GM18870 (cell line): ENCODE measurements at regions not wholly inside any gene's neighbourhood (a gene's known extent, or its start where the extent isn't known, plus 50 kb on each side); places are given as distances from the start of the nearest gene placed in this dataset.

Experiments used
- ATAC-seq: cut with Tn5 transposase; IDR thresholded peaks from one replicate; pipeline ENCODE4 v1.9.1; 2021; ENCODE audit warnings: moderate library complexity; ENCODE audit not compliant: unreplicated experiment

- ATAC-seq: no peak
Observed at GRCh38 chr1:37238364-37239224, 204.3 kb upstream of the GRIK3 start.

GRCh38 chr1:37239225-37239740 is 205.0 kb upstream of the GRIK3 start:
- ATAC-seq: no peak

GRCh38 chr1:37240897-37241296 is 206.6 kb upstream of the GRIK3 start:
- ATAC-seq: no peak

GRCh38 chr1:37242501-37242900 is 208.2 kb upstream of the GRIK3 start:
- no peak for ATAC-seq

- no peak for ATAC-seq
Observed at GRCh38 chr1:37243368-37244082, 209.2 kb upstream of the GRIK3 start.

GRCh38 chr1:37244083-37244480 is 209.8 kb upstream of the GRIK3 start:
- no peak for ATAC-seq

- ATAC-seq: no peak
Observed at GRCh38 chr1:37244815-37245214, 210.5 kb upstream of the GRIK3 start.

GRCh38 chr1:37246631-37247030 is 212.3 kb upstream of the GRIK3 start:
- no peak for ATAC-seq

GRCh38 chr1:37250371-37250770 is 216.1 kb upstream of the GRIK3 start:
- ATAC-seq: no peak

- ATAC-seq: no peak
Observed at GRCh38 chr1:37255136-37255795, 219.1 kb upstream of the ZC3H12A start.

- ATAC-seq: no peak
Observed at GRCh38 chr1:37255868-37256267, 218.5 kb upstream of the ZC3H12A start.

GRCh38 chr1:37257646-37258045 is 216.7 kb upstream of the ZC3H12A start:
- ATAC-seq: no peak

GRCh38 chr1:37258068-37258467 is 216.3 kb upstream of the ZC3H12A start:
- no peak for ATAC-seq

- ATAC-seq: no peak
Observed at GRCh38 chr1:37259019-37259418, 215.4 kb upstream of the ZC3H12A start.

- ATAC-seq: no peak
Observed at GRCh38 chr1:37261129-37261528, 213.3 kb upstream of the ZC3H12A start.

GRCh38 chr1:37262439-37263170 is 211.8 kb upstream of the ZC3H12A start:
- ATAC-seq: no peak

GRCh38 chr1:37265156-37265555 is 209.2 kb upstream of the ZC3H12A start:
- ATAC-seq: no peak

GRCh38 chr1:37265786-37266667 is 208.4 kb upstream of the ZC3H12A start:
- no peak for ATAC-seq

- ATAC-seq: no peak
Observed at GRCh38 chr1:37267111-37267835, 207.1 kb upstream of the ZC3H12A start.
